Stimulated activated naive B cell treated with anti-CD40 and anti-IgM and Interleukin-4, amounts not matched to agents 10 μg/mL and 1 μg/mL and 100 μg/mL, for 72 hours (primary cell): ENCODE measurements at regions not wholly inside any gene's neighbourhood (a gene's known extent, or its start where the extent isn't known, plus 50 kb on each side); places are given as distances from the start of the nearest gene placed in this dataset.

Experiments used
- ATAC-seq, 2 donors: fragments of 150-1000 bp; cut with Tn5 transposase; replicated peaks; 2 replicates each; pipeline ENCODE4 v1.10.0; 2021; ENCODE audit warnings: moderate library complexity in 1 of 2
- DNase-seq: peaks from one replicate; pipeline ENCODE4 v3.0.0; 2021
- H3K27ac Mint-ChIP-seq: one replicate; pipeline ENCODE4 v1.8.0; 2022; ENCODE audit warnings: mild to moderate bottlenecking, mixed read lengths
- H3K27me3 Mint-ChIP-seq, 2 donors: one replicate each; pipeline ENCODE4 v1.8.0; 2022; ENCODE audit warnings: mixed read lengths in 2 of 2
- H3K36me3 Mint-ChIP-seq, 2 donors: one replicate each; pipeline ENCODE4 v1.8.0; 2022; ENCODE audit warnings: mixed read lengths in 2 of 2, mild to moderate bottlenecking in 1 of 2
- H3K4me1 Mint-ChIP-seq, 2 donors: one replicate each; pipeline ENCODE4 v1.8.0; 2022; ENCODE audit warnings: mixed read lengths in 2 of 2, mild to moderate bottlenecking in 1 of 2
- H3K4me3 Mint-ChIP-seq, 2 donors: one replicate each; pipeline ENCODE4 v1.8.0; 2022; ENCODE audit warnings: mild to moderate bottlenecking in 2 of 2, mixed read lengths in 2 of 2, moderate library complexity in 1 of 2
- H3K9me3 Mint-ChIP-seq, 2 donors: one replicate each; pipeline ENCODE4 v1.8.0; 2022; ENCODE audit warnings: mixed read lengths in 2 of 2, mild to moderate bottlenecking in 1 of 2

DNA sequence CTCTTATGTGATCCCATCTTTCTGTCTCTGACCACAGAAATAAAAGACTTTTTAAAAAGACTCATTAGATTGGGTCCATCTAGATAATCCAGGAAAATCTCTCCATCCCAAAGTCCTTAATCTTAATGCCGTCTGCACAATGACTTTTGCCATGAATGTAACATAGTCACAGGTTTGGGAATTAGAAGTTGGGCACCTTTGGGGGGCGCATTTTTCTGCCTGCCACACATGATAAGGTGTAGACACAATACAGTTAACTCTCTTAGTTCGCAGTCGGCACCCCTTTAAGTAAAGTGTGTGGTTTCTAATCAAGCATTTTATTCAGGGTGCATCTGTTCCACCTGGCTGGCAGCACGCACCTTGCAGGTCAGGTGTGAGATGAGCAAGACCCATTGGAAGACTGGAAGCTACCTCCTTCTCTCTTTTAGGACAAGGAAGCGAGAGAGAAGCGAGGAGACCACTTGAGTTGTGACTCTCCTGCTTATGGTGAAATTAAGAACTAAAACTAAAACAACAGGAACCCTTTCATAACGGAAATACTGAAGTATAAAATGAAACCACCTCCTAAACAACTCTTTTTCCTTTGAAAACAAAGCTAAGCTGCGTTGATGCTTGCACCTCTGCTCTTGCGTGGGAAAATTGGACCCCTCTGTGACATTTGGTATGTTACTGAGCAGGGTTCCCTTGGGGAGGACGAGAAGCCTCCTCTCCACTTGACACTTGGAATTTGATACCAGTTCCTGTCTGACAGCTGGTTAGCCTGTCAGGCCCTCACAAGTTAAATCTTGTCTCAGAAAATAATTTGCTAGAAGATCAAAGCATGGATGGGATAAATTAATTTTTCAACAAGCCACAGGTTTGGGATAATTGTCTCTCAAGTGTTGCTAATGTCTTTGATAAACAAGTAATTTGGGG lies 304.6 kb upstream of the DMRT1 start:
- H3K9me3 Mint-ChIP-seq: peaks cover 0 to 4% of the 10 kb centered on the region in 2 donors
- H3K4me1 Mint-ChIP-seq: peaks cover 0 to 3% of the 10 kb centered on the region in 2 donors
- ATAC-seq (no peak), DNase-seq (no peak)
- peak overlapping the region in 1 of 2 donors; percentile 25 for H3K4me3 Mint-ChIP-seq
- H3K36me3 Mint-ChIP-seq: peaks cover 0 to 2% of the 10 kb centered on the region in 2 donors
- peaks cover 12 to 24% of the 10 kb centered on the region in 2 donors for H3K27me3 Mint-ChIP-seq
- H3K27ac Mint-ChIP-seq: no peak overlapping the region

DNA sequence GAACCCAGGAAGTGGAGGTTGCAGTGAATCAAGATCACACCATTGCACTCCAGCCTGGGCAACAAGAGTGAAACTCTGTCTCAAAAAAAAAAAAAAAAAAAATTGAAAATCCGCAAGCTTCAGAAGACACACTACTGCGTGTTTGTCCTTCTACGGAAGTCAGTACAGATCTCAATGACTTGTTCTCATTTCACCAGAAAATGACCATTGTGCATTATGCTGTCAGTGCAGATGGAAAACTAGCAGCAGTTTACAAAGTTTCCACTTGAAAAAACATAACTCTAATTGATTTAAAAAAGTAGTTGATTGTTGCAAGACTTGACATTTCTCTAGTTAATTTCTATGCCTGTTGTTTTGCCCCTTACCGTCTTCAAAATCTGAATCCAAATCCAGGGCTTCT lies 298.0 kb upstream of the DMRT1 start:
- Mint-ChIP-seq H3K9me3 (peaks cover 0 to 4% of the 10 kb centered on the region in 2 donors), H3K4me1 (no peaks in the 10 kb centered on the region), H3K27me3 (peaks cover 23 to 33% of the 10 kb centered on the region in 2 donors), H3K36me3 (peaks cover 0 to 2% of the 10 kb centered on the region in 2 donors), H3K4me3 (no peak overlapping the region), H3K27ac (no peak overlapping the region)
- no peak for DNase-seq
- ATAC-seq: no peak

DNA sequence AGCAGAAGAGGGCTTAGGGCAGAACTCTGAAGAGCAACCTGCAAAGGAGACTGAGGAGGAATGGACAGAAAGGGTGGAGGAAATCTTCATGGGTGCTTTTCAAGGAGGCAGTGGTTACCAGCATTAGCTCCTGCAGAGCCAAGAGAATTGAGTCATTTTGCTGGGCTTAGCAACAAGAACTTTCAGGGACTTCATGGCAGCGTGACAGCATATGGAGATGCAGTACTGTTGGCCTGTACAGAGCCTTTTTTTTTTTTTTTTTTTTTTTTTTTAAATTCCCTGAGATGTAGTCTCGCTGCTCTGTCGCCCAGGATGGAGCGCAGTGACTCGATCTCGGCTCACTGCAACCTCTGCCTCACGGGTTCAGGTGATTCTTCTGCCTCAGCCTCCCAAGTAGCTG lies 296.0 kb upstream of the DMRT1 start:
- peaks cover 0 to 2% of the 10 kb centered on the region in 2 donors for H3K9me3 Mint-ChIP-seq
- no peak for DNase-seq
- H3K36me3 Mint-ChIP-seq: no peaks in the 10 kb centered on the region
- peaks cover 31 to 44% of the 10 kb centered on the region in 2 donors for H3K27me3 Mint-ChIP-seq
- no peak for ATAC-seq
- no peak overlapping the region for H3K27ac Mint-ChIP-seq
- no peaks in the 10 kb centered on the region for H3K4me1 Mint-ChIP-seq
- H3K4me3 Mint-ChIP-seq: no peak overlapping the region

DNA sequence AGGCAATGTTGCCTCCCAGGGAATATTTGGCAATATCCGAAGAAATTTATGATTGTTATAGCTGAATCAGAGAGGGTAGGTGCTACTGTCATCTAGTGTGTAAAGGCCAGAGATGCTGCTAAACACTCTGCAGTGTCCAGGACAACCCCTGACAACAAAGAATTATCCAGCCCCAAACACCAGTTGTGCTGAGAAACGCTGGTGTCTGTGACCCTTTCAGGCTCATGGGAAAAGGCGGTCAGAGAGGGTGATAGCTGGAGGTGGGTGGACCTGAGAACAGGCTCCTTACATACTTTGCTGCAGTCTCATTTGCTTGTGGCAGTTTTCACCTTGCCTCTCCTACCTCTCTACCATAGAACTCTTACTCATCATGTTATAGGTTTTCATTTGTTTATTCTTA lies 295.3 kb upstream of the DMRT1 start:
- Mint-ChIP-seq H3K27me3 (peaks cover 31 to 39% of the 10 kb centered on the region in 2 donors), H3K4me3 (no peak overlapping the region), H3K27ac (no peak overlapping the region), H3K9me3 (no peaks in the 10 kb centered on the region), H3K36me3 (no peaks in the 10 kb centered on the region), H3K4me1 (no peaks in the 10 kb centered on the region)
- ATAC-seq (no peak), DNase-seq (no peak)

DNA sequence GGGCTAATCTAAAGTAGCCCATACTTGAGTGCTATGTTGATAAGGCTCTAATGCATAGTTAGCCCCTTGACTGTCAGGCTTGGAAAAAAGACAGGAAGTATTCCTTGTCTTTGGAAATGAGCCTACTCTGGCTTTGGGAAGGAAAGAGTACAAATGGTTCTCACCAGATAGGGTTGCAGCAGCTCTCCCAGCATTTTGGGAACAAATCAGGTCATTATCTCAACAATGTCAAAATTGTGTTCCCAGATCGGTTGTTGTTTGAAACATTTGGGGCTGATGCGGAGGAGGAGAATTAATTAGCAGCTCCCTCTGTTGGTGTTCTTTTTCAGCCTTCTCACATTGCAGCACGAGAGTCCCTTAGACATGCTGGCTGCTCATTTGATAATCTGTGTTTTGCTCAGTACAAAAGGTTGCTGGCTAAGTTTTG lies 294.7 kb upstream of the DMRT1 start:
- no peaks in the 10 kb centered on the region for H3K4me1 Mint-ChIP-seq
- DNase-seq (no peak), ATAC-seq (no peak)
- H3K9me3 Mint-ChIP-seq: no peaks in the 10 kb centered on the region
- no peak overlapping the region for H3K4me3 Mint-ChIP-seq
- H3K27ac Mint-ChIP-seq: no peak overlapping the region
- peaks cover 31 to 35% of the 10 kb centered on the region in 2 donors for H3K27me3 Mint-ChIP-seq
- H3K36me3 Mint-ChIP-seq: no peaks in the 10 kb centered on the region

DNA sequence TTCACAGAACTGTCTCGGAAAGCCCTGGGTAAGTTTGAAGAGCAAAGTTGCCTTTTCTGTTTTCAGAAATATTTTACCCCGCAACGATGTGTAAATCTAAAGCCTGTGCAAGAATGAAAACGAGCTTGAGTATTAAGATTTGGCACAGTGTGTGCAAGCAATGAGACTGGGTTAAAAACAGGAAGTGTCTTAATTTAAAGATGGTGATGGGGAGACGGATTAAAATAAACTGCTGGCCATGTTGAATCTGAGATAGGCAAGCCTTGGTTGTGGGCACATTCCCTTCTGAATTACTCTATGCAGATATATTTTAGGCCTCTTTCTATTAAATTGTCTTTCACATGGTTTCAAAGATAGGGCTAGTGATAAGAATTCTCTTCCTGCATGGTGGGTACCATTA lies 294.2 kb upstream of the DMRT1 start:
- DNase-seq (no peak), ATAC-seq (no peak)
- Mint-ChIP-seq H3K9me3 (no peaks in the 10 kb centered on the region), H3K27ac (no peak overlapping the region), H3K27me3 (peaks cover 35% of the 10 kb centered on the region in 2 donors), H3K36me3 (no peaks in the 10 kb centered on the region), H3K4me1 (no peaks in the 10 kb centered on the region), H3K4me3 (no peak overlapping the region)

DNA sequence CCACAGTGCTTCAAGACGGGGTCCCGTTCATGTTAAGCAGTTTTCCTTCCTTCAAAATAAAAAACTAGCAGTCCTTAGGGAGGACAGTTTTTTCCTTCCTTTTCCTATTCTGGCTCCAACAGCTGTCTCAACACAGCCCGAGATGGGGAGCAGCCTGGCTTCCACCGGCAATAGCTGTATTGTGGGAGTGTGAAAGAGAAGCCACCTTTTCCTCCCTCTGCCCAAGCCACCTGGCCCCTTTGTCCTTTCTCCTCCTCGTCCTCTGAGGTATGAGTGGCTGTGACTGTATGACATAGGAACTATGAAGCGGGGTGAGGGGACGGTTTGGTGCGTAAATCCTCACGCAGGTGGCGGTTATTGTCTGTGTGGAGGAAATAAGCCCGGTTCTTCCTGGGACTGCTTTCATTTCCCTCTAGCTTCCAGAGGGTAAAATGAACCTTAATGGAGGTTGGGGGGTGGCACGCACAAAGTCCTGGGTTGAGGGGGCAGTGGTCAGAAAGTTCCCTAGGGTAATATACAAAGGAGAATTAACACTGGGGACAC lies 292.0 kb upstream of the DMRT1 start:
- no peak for DNase-seq
- Mint-ChIP-seq H3K4me1 (no peaks in the 10 kb centered on the region), H3K27me3 (peaks cover 26 to 29% of the 10 kb centered on the region in 2 donors), H3K9me3 (no peaks in the 10 kb centered on the region), H3K4me3 (no peak overlapping the region), H3K27ac (no peak overlapping the region), H3K36me3 (no peaks in the 10 kb centered on the region)
- ATAC-seq: no peak

DNA sequence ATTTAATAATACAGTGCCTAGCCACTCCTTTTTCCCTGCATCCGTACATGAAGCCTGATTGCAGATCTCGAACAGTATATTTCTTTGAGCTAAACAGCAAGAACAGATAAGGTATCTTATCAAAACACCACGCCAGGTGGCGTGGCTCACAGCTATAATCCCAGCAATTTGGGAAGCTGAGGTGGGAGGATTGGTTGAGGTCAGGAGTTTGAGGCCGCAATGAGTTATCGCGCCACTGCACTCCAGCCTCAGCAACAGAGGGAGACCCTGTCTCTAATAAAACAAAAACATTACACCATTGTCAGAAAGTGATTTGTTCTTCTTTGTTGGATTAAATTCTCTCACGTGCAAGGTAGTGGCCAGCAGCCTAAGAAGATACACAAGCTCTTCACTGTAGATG lies 291.2 kb upstream of the DMRT1 start:
- H3K27ac Mint-ChIP-seq: no peak overlapping the region

DNA sequence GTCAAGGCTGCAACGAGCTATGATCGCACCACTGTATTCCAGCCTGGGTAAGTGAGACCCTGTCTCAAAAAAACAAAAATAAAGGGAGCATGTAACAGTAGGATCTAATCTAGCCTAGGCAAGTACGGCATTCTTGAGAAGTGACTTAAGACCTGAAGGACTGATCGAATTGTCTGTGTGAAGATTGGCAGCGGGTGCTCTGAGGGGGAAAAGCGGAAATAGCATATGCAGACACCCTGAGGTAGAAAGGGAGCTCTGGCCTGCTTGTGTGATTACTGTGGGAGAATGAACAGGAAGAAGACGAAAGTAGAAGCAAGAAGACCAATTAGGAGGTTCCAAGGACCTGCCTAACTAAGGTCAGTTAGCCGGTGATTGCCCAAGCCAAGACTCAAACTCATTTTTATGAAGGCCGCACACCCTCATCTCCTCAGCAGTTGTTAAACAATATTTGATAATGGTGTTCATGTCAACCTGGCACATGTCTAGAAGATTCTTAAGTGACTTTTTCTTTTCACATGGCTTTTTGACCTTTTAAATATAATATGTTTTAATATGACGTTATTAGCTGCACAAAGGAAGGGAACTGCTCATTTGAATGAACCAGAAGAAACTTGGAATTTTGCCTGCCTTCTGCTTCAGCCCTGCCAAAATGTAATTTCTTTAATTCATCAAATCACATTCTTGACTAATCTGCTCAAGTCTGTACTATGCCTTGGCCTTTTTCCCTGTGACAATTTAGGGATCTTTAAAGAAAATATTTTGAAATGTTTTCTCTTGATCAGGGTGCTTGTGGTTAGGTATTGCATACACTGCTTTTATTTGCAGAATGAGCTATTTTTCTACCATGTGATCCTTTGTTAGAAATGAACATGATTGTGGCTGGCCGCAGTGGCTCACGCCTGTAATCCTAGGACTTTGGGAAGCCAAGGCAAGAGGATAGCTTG lies 289.2 kb upstream of the DMRT1 start:
- Mint-ChIP-seq H3K27ac (no peak overlapping the region), H3K36me3 (no peaks in the 10 kb centered on the region), H3K4me3 (no peak overlapping the region), H3K4me1 (no peaks in the 10 kb centered on the region), H3K27me3 (peaks cover 12 to 19% of the 10 kb centered on the region in 2 donors), H3K9me3 (no peaks in the 10 kb centered on the region)
- no peak for ATAC-seq
- no peak for DNase-seq

More for the DNA sequence above, 291.2 kb upstream of the DMRT1 start:
- H3K9me3 Mint-ChIP-seq: no peaks in the 10 kb centered on the region
- ATAC-seq (no peak), DNase-seq (no peak)
- H3K27me3 Mint-ChIP-seq: peaks cover 18 to 21% of the 10 kb centered on the region in 2 donors
- no peaks in the 10 kb centered on the region for H3K4me1 Mint-ChIP-seq
- no peak overlapping the region for H3K4me3 Mint-ChIP-seq
- H3K36me3 Mint-ChIP-seq: no peaks in the 10 kb centered on the region

DNA sequence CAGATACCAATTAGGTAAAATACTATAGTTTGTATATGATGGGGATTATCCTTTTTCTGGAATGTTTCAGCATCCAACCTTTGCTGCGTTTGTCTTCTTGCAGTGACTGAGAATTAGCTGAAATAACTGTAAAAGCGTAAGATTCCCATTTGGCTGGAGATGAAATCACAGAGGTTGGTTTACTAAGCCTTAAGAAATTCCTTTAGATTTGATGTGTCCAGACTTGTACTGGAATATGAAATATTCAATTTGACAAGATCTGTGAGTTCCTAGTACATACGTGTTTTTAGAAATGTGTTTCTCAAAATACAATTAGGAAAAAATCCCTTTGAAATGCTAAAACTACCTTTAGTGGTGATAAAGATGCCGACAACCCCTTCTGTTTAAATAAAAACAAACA lies 286.0 kb upstream of the DMRT1 start:
- Mint-ChIP-seq H3K4me1 (no peaks in the 10 kb centered on the region), H3K36me3 (no peaks in the 10 kb centered on the region), H3K27me3 (peaks cover 15 to 24% of the 10 kb centered on the region in 2 donors), H3K9me3 (no peaks in the 10 kb centered on the region), H3K27ac (no peak overlapping the region), H3K4me3 (no peak overlapping the region)
- DNase-seq (no peak), ATAC-seq (no peak)

DNA sequence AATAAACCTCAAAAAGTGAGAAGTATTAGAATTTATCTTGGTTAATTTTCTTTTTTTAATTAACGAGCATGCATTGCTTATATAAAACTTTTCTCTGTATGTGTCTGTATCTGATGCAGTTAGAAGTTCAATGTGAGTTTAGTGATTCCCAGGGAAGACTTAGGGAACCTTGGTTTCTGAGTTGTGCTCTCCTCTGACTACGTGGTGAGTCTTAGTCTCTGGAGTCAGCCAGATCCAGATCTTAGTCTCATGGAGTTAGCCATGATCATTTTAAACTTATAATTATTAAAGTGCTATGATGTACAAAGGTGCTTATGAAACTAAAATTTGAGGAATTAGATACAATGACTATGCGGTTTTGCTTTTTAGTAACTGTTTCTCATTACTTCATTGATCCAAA lies 285.3 kb upstream of the DMRT1 start:
- Mint-ChIP-seq H3K36me3 (no peaks in the 10 kb centered on the region), H3K27me3 (peaks cover 15 to 24% of the 10 kb centered on the region in 2 donors), H3K4me3 (no peak overlapping the region), H3K27ac (no peak overlapping the region), H3K9me3 (no peaks in the 10 kb centered on the region), H3K4me1 (no peaks in the 10 kb centered on the region)
- DNase-seq: no peak
- no peak for ATAC-seq

DNA sequence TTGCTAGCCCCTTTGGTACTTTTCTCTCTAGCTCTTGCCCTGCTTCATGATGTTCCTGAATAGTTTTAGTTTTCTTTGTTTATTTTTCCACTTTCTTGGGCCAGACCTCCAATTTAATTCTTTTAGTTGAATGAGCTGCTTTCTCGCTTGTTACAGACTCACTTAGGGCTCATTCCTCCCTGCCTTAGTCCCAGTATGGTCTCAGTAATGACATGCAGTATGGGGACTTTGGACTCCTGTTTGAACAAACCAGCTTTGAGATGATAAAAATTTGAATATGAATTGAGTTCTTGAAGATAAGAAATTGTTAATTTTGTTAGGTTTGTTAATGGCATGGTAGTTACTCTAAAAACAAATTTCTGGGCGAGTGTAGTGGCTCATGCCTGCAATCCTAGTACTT lies 284.8 kb upstream of the DMRT1 start:
- H3K9me3 Mint-ChIP-seq: no peaks in the 10 kb centered on the region
- H3K4me3 Mint-ChIP-seq: no peak overlapping the region
- peaks cover 15 to 24% of the 10 kb centered on the region in 2 donors for H3K27me3 Mint-ChIP-seq
- H3K36me3 Mint-ChIP-seq: no peaks in the 10 kb centered on the region
- ATAC-seq (no peak), DNase-seq (no peak)
- no peak overlapping the region for H3K27ac Mint-ChIP-seq
- no peaks in the 10 kb centered on the region for H3K4me1 Mint-ChIP-seq

DNA sequence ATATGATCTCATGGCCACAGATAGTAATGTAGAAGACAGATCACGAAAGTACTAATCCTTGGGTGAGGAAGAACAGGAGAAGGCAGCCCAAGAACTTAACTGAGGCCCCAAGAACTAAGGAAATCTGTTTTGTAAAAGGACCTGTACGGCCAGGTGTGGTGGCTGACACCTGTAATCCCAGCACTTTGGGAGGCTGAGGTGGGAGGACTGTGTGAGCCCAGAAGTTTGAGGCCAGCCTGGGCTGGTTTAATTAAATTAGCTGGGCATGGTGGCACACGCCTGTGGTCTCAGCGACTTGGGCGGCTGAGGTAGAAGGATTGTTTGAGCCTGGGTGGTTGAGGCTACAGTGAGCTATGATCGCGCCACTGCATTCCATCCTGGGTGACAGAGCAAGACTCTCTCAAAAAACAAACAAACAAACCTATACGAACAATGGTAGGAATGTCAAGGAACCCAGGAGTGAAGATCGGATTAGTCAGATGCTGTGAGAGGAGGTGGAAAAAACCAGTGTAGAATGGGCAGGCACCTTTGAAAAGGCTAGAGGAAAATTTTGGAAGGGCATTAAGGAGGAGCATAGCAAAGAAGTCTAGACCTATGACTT lies 283.8 kb upstream of the DMRT1 start:
- no peak overlapping the region for H3K4me3 Mint-ChIP-seq
- DNase-seq (no peak), ATAC-seq (no peak)
- H3K36me3 Mint-ChIP-seq: no peaks in the 10 kb centered on the region
- H3K27me3 Mint-ChIP-seq: peaks cover 15 to 20% of the 10 kb centered on the region in 2 donors
- no peak overlapping the region for H3K27ac Mint-ChIP-seq
- H3K9me3 Mint-ChIP-seq: no peaks in the 10 kb centered on the region
- H3K4me1 Mint-ChIP-seq: no peaks in the 10 kb centered on the region

DNA sequence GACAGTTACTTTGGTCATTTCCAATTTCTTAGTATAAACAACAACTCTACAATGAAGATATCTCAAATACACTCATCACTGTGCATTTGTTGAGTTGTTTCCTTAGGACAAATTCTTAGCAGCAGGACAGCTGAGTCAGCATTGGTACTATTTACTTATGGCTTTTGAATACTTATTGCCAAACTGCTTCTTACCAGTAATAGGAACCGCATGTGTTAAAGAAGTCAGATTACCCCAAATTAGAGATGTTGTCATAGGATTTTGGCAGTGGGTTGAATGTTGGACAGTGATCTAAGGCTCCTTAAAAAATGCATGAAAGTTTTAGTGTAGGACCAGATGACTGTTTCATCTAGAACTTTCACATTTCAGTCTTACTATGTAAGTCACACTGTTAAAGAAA lies 280.1 kb upstream of the DMRT1 start:
- H3K9me3 Mint-ChIP-seq: peaks cover 0 to 6% of the 10 kb centered on the region in 2 donors
- H3K27me3 Mint-ChIP-seq: peaks cover 24 to 27% of the 10 kb centered on the region in 2 donors
- H3K4me3 Mint-ChIP-seq: no peak overlapping the region
- H3K36me3 Mint-ChIP-seq: no peaks in the 10 kb centered on the region
- ATAC-seq (no peak), DNase-seq (no peak)
- no peak overlapping the region for H3K27ac Mint-ChIP-seq
- peaks cover 7 to 13% of the 10 kb centered on the region in 2 donors for H3K4me1 Mint-ChIP-seq
